ENCODE measurements at regions not wholly inside any gene's neighbourhood (a gene's known extent, or its start where the extent isn't known, plus 50 kb on each side); places are given as distances from the start of the nearest gene placed in this dataset.

DNA sequence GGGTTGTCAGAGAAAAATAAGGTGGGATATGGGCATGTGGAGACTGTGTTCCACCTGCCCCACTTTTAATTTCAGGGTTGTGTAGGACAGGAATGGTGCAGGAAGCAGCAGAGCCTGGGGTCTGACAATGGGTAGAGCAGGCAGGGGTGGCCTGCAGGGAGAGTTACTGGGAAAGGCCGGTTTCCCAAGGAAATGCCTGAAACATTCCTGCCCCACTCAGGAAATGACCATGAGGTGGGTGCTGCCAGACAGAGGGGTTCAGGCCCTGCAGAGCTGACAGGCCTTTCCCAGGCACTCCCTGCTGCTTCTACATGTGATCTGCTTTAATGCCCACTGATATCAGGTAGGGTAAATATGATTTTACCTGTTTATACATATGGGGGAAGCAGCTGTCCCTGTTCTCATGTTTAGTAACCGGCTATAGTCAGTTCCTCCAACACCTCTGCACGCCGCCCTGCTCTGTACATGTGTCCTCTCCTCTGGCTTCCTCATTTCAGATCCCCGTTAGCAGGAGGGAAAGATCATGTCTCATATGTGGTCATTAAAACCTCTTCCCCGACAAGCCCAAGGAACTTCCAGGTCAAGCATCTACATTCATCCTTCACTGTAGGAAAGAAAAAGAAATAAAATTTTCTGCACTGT lies 118.6 kb upstream of the PRSS58 start:
- TF ChIP-seq, protein P1, sequence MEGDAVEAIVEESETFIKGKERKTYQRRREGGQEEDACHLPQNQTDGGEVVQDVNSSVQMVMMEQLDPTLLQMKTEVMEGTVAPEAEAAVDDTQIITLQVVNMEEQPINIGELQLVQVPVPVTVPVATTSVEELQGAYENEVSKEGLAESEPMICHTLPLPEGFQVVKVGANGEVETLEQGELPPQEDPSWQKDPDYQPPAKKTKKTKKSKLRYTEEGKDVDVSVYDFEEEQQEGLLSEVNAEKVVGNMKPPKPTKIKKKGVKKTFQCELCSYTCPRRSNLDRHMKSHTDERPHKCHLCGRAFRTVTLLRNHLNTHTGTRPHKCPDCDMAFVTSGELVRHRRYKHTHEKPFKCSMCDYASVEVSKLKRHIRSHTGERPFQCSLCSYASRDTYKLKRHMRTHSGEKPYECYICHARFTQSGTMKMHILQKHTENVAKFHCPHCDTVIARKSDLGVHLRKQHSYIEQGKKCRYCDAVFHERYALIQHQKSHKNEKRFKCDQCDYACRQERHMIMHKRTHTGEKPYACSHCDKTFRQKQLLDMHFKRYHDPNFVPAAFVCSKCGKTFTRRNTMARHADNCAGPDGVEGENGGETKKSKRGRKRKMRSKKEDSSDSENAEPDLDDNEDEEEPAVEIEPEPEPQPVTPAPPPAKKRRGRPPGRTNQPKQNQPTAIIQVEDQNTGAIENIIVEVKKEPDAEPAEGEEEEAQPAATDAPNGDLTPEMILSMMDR (IDR thresholded peaks at IDR 0.05), result no peak
- TF ChIP-seq POLR2A (IDR thresholded peaks at IDR 0.05), result no peak
